ENCODE measurements at regions not wholly inside any gene's neighbourhood (a gene's known extent, or its start where the extent isn't known, plus 50 kb on each side); places are given as distances from the start of the nearest gene placed in this dataset.

DNA sequence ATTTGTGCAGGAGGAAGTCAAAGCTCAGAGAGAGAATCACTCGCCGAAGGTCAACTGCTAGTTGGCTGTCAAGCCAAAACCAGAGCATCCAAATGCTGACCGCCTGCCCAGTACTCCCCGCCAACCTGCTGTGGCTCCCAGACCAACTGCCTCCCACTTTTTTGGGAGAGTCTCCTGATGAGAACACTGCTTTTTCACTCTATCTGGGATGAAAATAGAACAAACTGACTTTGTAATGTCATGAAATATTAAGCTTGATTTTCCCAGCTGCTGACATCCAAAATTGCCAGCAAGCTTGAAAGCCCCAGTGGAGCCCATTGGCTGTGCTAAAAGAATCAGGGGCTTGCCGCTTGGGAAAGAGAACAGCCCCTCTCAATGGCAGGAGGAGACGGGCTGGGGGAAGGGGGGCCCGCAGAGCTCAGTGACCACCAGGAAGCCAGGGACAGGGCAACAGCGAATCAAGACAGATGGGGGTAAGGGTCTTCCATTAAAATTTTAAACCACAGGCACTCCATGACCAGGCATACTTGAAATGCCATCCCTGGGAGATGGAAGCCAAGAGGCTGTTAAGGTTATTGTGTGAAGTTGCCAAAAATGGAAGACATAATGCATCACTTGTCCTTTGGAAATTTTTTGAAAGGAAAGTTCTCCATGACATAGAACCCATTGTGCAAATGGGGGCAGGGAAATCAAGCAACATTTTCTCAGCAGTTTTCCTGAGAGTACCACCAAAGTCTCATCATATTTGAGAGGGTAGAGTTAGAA lies 125.7 kb upstream of the CDH5 start:
- H3K27me3 ChIP-seq (replicated peaks in 1 of 4; ENCODE audit: control insufficient read depth in 3 of 4, extremely low read depth in 1 of 4, insufficient read depth in 3 of 4, low read length in 3 of 4): no peaks in the 10 kb centered on the region; a peak in 1 of 7 replicates
- no peaks in the 10 kb centered on the region for H4K20me1 ChIP-seq (replicated peaks in 1 of 2; ENCODE audit: control insufficient read depth in 1 of 2, insufficient read depth in 2 of 2, low read length in 2 of 2)
- H2AFZ ChIP-seq (ENCODE audit: low read length): no peak overlapping the region
- no peak overlapping the region for H4K5ac ChIP-seq (ENCODE audit: insufficient read length, low read depth, low read length)
- no peaks in the 10 kb centered on the region for H3K36me3 ChIP-seq (ENCODE audit: control insufficient read depth in 2 of 4, insufficient read depth in 4 of 4, low read length in 3 of 4)
- H3K9ac ChIP-seq (replicated peaks in 1 of 4; ENCODE audit: extremely low read depth in 1 of 4, low read depth in 3 of 4, low read length in 3 of 4): no peak overlapping the region
- POLR2A ChIA-PET (ENCODE audit: partially characterized antibody): no interaction called here
- no peak overlapping the region for H3K27ac ChIP-seq (ENCODE audit: low read depth, low read length)
- no peak overlapping the region for H2BK120ac ChIP-seq (replicated peaks; ENCODE audit: low read depth, low read length)
- H2AK5ac ChIP-seq (ENCODE audit: low read depth, low read length): no peak overlapping the region
- CTCF ChIA-PET (ENCODE audit: partially characterized antibody): interaction anchor here (0.6 to 0.8 kb wide), 2 partner anchors 13 to 153 kb away, joined by 3 to 4 read pairs; no protein-coding TSS in a partner anchor
- no peaks in the 10 kb centered on the region for H3K79me2 ChIP-seq (ENCODE audit: control insufficient read depth in 1 of 2, insufficient read depth in 2 of 2, low read length in 2 of 2)
- no peak overlapping the region for H3K18ac ChIP-seq (ENCODE audit: extremely low read depth, low read length)
- no peak overlapping the region for H4K91ac ChIP-seq (replicated peaks; ENCODE audit: insufficient read length, low read length)
- H3K4ac ChIP-seq (replicated peaks; ENCODE audit: insufficient read length, low read depth, low read length): no peak overlapping the region
- H2BK20ac ChIP-seq (ENCODE audit: low read length): no peak overlapping the region
- H3K4me1 ChIP-seq (replicated peaks in 1 of 4; ENCODE audit: control insufficient read depth in 3 of 4, insufficient read depth in 4 of 4, low read length in 3 of 4): no peaks in the 10 kb centered on the region; a peak in 2 of 7 replicates
- H3K56ac ChIP-seq (replicated peaks; ENCODE audit: insufficient read length, low read depth, low read length): no peak overlapping the region
- no peak overlapping the region for H3K4me3 ChIP-seq (ENCODE audit: extremely low read depth in 1 of 4, insufficient read depth in 2 of 4, low read depth in 3 of 4, low read length in 4 of 4)
- H3K23me2 ChIP-seq (ENCODE audit: low read depth, low read length): no peaks in the 10 kb centered on the region
- no peak overlapping the region for H3K23ac ChIP-seq (ENCODE audit: insufficient read length)
- WGBS, 2 experiments (ENCODE audit: extremely low coverage in 1 of 2, insufficient coverage in 1 of 2, insufficient read length in 1 of 2, insufficient replicate concordance in 2 of 2, low coverage in 1 of 2, low lambda C conversion rate in 2 of 2, missing lambda C conversion rate in 1 of 2): 91% methylated on average over 7 of the region's 8 CpGs; no CpG with 5 or more reads in 1 of the 2 experiments
- H3K79me1 ChIP-seq (ENCODE audit: low read depth, low read length): no peaks in the 10 kb centered on the region
- no peak overlapping the region for H2BK5ac ChIP-seq (ENCODE audit: low read depth, low read length)
- DNase-seq (ENCODE audit: low read depth in 1 of 2, low spot score in 2 of 2) (no peak), FAIRE-seq (no peak)
- H4K8ac ChIP-seq (ENCODE audit: extremely low read depth, insufficient read depth, low read length): no peak overlapping the region
- no peak overlapping the region for H3K14ac ChIP-seq (ENCODE audit: insufficient read length)
- H2BK12ac ChIP-seq (ENCODE audit: low read depth, low read length): no peak overlapping the region
- no peaks in the 10 kb centered on the region; a peak in 1 of 4 replicates for H3K9me3 ChIP-seq (ENCODE audit: insufficient read depth in 2 of 2, low read depth in 1 of 2, low read length in 1 of 2)
- no peak overlapping the region for H2BK15ac ChIP-seq (ENCODE audit: low read length)
- H3K4me2 ChIP-seq (ENCODE audit: insufficient read depth in 1 of 2, low read depth in 2 of 2, low read length in 2 of 2): no peak overlapping the region
- no peak for TF ChIP-seq POU5F1 (IDR thresholded peaks at IDR 0.05; ENCODE audit: low read depth, low read length)
- TF ChIP-seq RBBP5 (IDR thresholded peaks at IDR 0.05; ENCODE audit: borderline replicate concordance, low read depth, low read length): no peak
- no peak for TF ChIP-seq KDM1A (IDR thresholded peaks at IDR 0.05; ENCODE audit: borderline replicate concordance, low read length)
- TF ChIP-seq BRCA1 (IDR thresholded peaks at IDR 0.05; ENCODE audit: low read depth, low read length): no peak
- no peak for TF ChIP-seq ASH2L (IDR thresholded peaks at IDR 0.05; ENCODE audit: low read length)
- TF ChIP-seq E2F6 (IDR thresholded peaks at IDR 0.05): no peak
- TF ChIP-seq GTF2F1 (IDR thresholded peaks at IDR 0.05; ENCODE audit: borderline replicate concordance, low read depth, low read length): no peak
- TF ChIP-seq RXRA (IDR thresholded peaks at IDR 0.05; ENCODE audit: insufficient read depth, low read depth, low read length): no peak
- no peak for TF ChIP-seq TAF1 (IDR thresholded peaks at IDR 0.05; ENCODE audit: low read depth, low read length)
- no peak for TF ChIP-seq RNF2 (IDR thresholded peaks at IDR 0.05; ENCODE audit: borderline replicate concordance, low read depth, low read length, missing control alignments, poor library complexity, severe bottlenecking)
- TF ChIP-seq EP300 (IDR thresholded peaks at IDR 0.05; ENCODE audit: borderline replicate concordance in 1 of 2, low read depth in 2 of 2, low read length in 2 of 2): no peak
- no peak for TF ChIP-seq JUN (IDR thresholded peaks at IDR 0.05; ENCODE audit: low read depth, low read length)

Data from H1 (cell line).